ENCODE measurements at regions not wholly inside any gene's neighbourhood (a gene's known extent, or its start where the extent isn't known, plus 50 kb on each side); places are given as distances from the start of the nearest gene placed in this dataset.

GRCh38 chr7:25857376-25858067, 294.5 kb upstream of the NFE2L3 start:
- Histone ChIP-seq H3K4me2 (peak overlapping the region; percentile 69; the same call in 1 of the 2 replicates), H4K20me1 (ENCODE audit: insufficient read depth) (no peaks in the 10 kb centered on the region), H3K27me3 (ENCODE audit: insufficient read depth, low read depth) (peaks cover 40% of the 10 kb centered on the region), H3K27ac (no peak overlapping the region), H3K9me2 (ENCODE audit: insufficient read depth) (no peaks in the 10 kb centered on the region), H2AFZ (no peak overlapping the region), H3K4me3 (peak overlapping the region; percentile 34; the same call in 1 of the 2 replicates), H3K9me3 (ENCODE audit: insufficient read depth, low read depth) (no peaks in the 10 kb centered on the region), H3K36me3 (ENCODE audit: low read depth) (no peaks in the 10 kb centered on the region), H3K79me2 (ENCODE audit: low read depth) (no peaks in the 10 kb centered on the region), H3F3A (ENCODE audit: insufficient read depth, low read depth) (peaks cover 9% of the 10 kb centered on the region), H3K4me1 (replicated peaks; ENCODE audit: insufficient read depth) (peaks cover 10% of the 10 kb centered on the region; the same call in 1 of the 2 replicates)
- BruUV-seq (replicated peaks) = no TSS peak
- TF ChIP-seq EZH2 (IDR thresholded peaks at IDR 0.05; ENCODE audit: low read depth) = no peak
- TF ChIP-seq CTCF (conservative IDR thresholded peaks at IDR 0.05) = no peak
- no peak for DNase-seq
- intact Hi-C loops (cut with micrococcal nuclease; ENCODE audit: unreplicated experiment) = no loop called here
- POLR2A ChIA-PET (ENCODE audit: unreplicated experiment) = no interaction called here
- CTCF ChIA-PET = no interaction called here

- BruUV-seq (replicated peaks) = no TSS peak
- Histone ChIP-seq H3F3A (ENCODE audit: insufficient read depth, low read depth) (peaks cover 12% of the 10 kb centered on the region), H3K9me3 (ENCODE audit: insufficient read depth, low read depth) (no peaks in the 10 kb centered on the region), H3K4me1 (replicated peaks; ENCODE audit: insufficient read depth) (peaks cover 14% of the 10 kb centered on the region), H2AFZ (no peak overlapping the region), H3K36me3 (ENCODE audit: low read depth) (no peaks in the 10 kb centered on the region), H3K27me3 (ENCODE audit: insufficient read depth, low read depth) (peaks cover 35% of the 10 kb centered on the region), H3K9me2 (ENCODE audit: insufficient read depth) (no peaks in the 10 kb centered on the region), H3K4me3 (no peak overlapping the region), H3K79me2 (ENCODE audit: low read depth) (no peaks in the 10 kb centered on the region), H3K4me2 (no peak overlapping the region), H4K20me1 (ENCODE audit: insufficient read depth) (no peaks in the 10 kb centered on the region), H3K27ac (no peak overlapping the region)
- ChIA-PET POLR2A (ENCODE audit: unreplicated experiment) (no interaction called here), CTCF (no interaction called here)
- no peak for DNase-seq
- intact Hi-C loops (cut with micrococcal nuclease; ENCODE audit: unreplicated experiment) = no loop called here
- no peak for TF ChIP-seq CTCF (conservative IDR thresholded peaks at IDR 0.05)
- no peak for TF ChIP-seq EZH2 (IDR thresholded peaks at IDR 0.05; ENCODE audit: low read depth)
Measured at GRCh38 chr7:25858200-25858524, 293.8 kb upstream of the NFE2L3 start.

- no peaks in the 10 kb centered on the region for H4K20me1 ChIP-seq (ENCODE audit: insufficient read depth)
- no peak overlapping the region for H3K27ac ChIP-seq
- BruUV-seq (replicated peaks) = no TSS peak
- no peaks in the 10 kb centered on the region for H3K79me2 ChIP-seq (ENCODE audit: low read depth)
- DNase-seq = no peak
- TF ChIP-seq CTCF (conservative IDR thresholded peaks at IDR 0.05) (no peak), EZH2 (IDR thresholded peaks at IDR 0.05; ENCODE audit: low read depth) (no peak)
- H3K4me1 ChIP-seq (replicated peaks; ENCODE audit: insufficient read depth) = peaks cover 20% of the 10 kb centered on the region
- ChIA-PET CTCF (no interaction called here), POLR2A (ENCODE audit: unreplicated experiment) (no interaction called here)
- H3K9me3 ChIP-seq (ENCODE audit: insufficient read depth, low read depth) = no peaks in the 10 kb centered on the region
- intact Hi-C loops (cut with micrococcal nuclease; ENCODE audit: unreplicated experiment) = no loop called here
- no peak overlapping the region for H3K4me3 ChIP-seq
- no peaks in the 10 kb centered on the region for H3K36me3 ChIP-seq (ENCODE audit: low read depth)
- H2AFZ ChIP-seq = no peak overlapping the region
- H3K9me2 ChIP-seq (ENCODE audit: insufficient read depth) = no peaks in the 10 kb centered on the region
- H3K4me2 ChIP-seq = no peak overlapping the region
- peaks cover 16% of the 10 kb centered on the region for H3F3A ChIP-seq (ENCODE audit: insufficient read depth, low read depth)
- H3K27me3 ChIP-seq (ENCODE audit: insufficient read depth, low read depth) = peaks cover 29% of the 10 kb centered on the region
Measured at GRCh38 chr7:25858525-25859411, 293.2 kb upstream of the NFE2L3 start.
